DMS 273 (cell line): ENCODE measurements at regions not wholly inside any gene's neighbourhood (a gene's known extent, or its start where the extent isn't known, plus 50 kb on each side); places are given as distances from the start of the nearest gene placed in this dataset.
A peak's percentile ranks its signal among the peaks of the same experiment; 100 is the strongest.

Experiments used
- DNase-seq: peaks from one replicate; lab custom pipeline; 2025; ENCODE audit not compliant: unreplicated experiment; lab: John Stamatoyannopoulos, UW

DNA sequence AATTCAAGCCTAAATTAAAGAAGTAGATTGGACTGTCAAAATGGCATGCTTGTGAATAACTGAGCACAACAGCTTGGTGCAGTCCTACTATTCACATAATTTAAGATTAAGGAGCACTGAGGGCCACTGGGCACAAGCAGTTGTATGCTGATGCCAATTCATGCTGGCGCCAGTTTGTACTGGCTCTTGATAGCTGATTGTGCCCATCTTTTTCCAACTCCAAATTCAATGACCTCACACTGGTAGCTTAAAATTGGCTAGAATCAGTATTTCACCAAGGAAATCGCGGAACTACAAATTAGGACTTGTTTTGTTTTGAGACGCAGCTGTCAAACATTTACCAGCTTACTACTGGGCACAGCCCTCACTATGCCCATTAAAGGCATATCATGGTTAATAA is 969.2 kb downstream of the JRKL start:
- no peak for DNase-seq

GRCh38 chr11:97361812-97362378 is 972.1 kb downstream of the JRKL start:
- DNase-seq, result no peak

DNA sequence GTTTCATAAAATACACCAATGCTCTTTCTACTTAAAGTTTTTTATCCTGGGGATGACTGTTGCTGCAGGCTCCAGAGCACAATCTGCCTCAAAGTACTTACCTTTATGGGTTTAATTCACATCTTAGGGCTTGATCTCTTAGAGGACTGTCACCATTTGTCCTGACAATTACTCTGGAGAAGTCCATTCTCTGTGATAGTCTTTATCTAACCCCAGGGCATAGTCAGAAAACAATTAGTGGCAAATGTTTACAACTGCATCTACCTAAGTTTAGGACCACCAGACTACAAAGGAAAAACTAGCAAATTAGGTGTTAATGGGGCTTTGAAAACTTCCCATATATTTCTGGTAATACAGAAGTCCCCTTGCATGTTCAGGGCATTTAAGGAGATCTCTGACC is 973.5 kb downstream of the JRKL start:
- no peak for DNase-seq

GRCh38 chr11:97364047-97364446 is 974.2 kb downstream of the JRKL start:
- no peak for DNase-seq

DNA sequence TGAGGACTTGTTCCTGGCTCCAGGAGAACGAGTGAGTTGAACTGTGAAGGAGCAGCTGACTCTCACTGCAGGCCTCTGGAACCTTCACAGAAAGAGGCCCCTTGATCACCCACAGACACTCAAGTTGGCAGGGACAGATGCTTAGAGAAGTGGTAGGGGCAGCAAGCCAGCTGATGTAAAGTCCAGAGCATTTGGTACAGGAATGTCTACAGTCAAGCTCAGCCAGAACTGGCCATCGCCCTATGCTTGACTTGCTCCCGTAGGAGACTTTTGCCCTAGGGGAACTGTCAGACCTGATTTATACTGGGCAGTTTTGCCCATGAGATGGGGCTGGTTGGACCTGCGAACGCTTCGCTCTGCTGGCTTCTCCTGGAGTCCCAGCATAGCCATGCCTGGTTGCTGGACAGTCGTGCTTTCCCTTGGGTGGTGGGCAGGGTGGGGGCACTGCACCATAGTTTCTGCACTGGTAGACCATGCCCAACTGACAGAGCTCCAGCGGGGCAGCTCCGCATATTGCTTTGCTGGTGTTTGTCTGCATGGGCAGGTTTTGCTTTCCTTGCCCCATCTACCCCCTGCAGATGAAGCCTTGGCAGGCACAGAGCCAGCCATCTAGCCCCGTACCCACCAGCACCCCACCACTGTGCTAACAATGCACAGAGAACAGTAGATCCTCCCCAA is 977.7 kb downstream of the JRKL start:
- DNase-seq, result no peak

DNA sequence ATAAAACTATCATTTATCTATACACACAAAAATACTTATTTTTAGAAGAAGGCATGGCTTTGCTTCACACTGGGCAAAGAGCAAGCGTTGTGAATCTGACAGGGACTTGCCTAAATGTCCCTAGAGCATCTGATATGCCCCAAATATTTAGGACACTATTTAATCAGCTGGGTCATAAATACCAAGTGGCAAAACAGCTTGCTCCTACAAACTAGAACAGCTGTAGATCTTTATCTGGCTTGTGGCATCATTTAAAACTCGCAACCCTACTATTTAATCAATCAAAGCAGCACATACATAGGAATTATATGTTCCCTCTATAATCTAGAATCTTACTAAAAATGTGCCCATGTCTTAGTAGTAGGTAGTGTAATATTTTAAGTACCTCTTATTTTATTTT is 999.5 kb downstream of the JRKL start:
- no peak for DNase-seq

DNA sequence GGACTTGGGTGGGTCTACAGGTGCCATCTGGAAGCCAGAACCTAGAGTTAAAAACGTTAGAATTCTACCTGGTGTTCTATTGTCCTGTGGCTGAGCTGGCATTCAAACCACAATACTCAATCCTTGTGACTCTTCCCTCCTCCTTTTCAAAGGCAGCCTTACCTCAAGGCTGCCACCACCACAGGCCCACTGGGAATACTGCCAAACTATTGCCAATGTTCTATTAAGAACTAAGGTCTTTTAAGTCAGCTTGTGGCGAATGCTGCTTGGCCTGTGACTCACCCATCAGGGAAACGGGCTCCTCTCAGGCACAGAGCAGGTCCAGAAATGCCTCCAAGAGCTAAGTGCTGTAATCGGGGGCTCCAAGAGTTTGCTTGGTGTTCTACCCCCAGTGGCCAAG is 1008.4 kb downstream of the JRKL start:
- DNase-seq, result no peak

- no peak for DNase-seq
Observed at GRCh38 chr11:97409141-97409540, 1019.3 kb downstream of the JRKL start.

GRCh38 chr11:97414801-97415200 is 1025.0 kb downstream of the JRKL start:
- DNase-seq, result no peak

GRCh38 chr11:97419729-97420128 is 1029.9 kb downstream of the JRKL start:
- no peak for DNase-seq

GRCh38 chr11:97428247-97428790 is 1038.5 kb downstream of the JRKL start:
- DNase-seq, result no peak

- no peak for DNase-seq
Observed at GRCh38 chr11:97430877-97431276, 1041.1 kb downstream of the JRKL start.

GRCh38 chr11:97432926-97433325 is 1043.1 kb downstream of the JRKL start:
- DNase-seq, result no peak

- no peak for DNase-seq
Observed at GRCh38 chr11:97445561-97445960, 1055.7 kb downstream of the JRKL start.

DNA sequence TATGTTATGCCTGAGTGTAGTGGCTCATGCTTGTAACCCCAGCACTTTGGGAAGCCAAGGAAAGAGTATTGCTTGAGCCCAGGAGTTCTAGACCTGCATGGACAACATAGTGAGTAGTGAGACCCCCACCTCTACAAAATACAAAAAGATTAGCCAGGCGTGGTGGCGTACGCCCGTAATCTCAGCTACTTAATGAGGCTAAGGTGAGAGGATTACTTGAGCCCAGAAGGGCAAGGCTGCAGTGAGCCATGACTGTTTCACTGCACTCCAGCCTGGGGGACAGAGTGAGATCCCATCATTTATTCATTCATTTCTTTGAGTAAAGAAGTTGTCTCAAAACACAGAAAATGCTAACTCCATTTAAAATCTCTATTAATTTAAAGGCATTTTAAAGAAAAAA is 1061.6 kb downstream of the JRKL start:
- DNase-seq, result no peak

- peak; percentile 29 for DNase-seq
Observed at GRCh38 chr11:97454988-97455387, 1065.2 kb downstream of the JRKL start.

DNA sequence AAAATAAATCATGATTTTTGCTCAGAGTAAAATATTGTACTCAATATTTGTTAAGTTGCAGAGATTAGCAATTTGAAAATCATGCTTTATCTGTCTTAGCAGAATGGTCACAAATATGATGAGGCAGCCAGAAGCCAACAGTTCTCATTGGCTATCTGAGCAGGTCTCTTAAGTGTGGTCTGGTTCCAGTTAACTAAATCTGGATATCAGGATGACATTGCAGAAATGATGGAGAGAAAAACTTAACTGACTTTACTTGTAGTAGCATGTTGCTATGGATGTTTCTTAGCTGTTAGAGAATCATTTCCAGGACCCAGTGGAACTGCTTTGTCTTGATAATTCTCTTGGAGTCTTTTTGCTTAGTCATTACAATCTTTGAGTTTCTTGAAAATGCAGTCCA is 1070.3 kb downstream of the JRKL start:
- DNase-seq, result no peak

- no peak for DNase-seq
Observed at GRCh38 chr11:97461044-97461880, 1071.4 kb downstream of the JRKL start.

GRCh38 chr11:97461934-97462333 is 1072.1 kb downstream of the JRKL start:
- DNase-seq, result no peak

DNA sequence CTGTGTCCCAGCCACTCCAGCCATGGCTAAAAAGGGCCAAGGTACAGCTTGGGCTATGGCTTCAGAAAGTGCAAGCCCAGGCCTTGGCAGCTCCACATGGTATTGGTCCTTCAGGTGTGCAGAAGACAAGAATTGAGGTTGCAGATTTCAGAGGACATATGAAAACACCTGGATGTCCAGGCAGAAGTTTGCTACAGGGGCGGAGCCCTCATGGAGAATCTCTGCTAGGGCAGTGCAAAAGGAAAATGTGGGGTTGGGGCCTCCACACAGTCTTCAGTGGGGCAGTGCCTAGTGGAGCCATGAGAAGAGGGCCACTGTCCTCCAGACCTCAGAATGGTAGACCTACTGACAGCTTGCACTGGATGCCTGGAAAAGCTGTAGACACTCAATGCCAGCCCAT is 1074.1 kb downstream of the JRKL start:
- DNase-seq, result peak; percentile 1

DNA sequence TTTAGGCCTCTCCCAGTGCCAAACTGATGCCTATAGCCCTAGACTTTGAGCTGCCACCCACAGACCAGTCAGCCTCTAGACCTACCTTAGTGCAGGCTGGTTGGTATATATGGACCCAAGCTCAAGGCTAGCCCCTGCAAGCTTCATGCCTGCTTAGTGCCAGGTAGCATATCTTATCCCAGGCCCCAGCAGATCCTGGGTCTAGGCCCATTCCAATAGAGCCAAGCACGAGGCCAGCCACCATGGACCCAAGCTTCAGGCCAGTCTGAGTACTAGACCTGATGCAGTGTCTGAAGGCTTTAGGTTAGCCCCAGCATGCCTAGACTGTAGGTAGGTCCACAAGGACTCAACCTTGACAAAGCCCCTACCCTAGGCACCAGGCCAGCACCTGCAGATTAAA is 1081.7 kb downstream of the JRKL start:
- no peak for DNase-seq

DNA sequence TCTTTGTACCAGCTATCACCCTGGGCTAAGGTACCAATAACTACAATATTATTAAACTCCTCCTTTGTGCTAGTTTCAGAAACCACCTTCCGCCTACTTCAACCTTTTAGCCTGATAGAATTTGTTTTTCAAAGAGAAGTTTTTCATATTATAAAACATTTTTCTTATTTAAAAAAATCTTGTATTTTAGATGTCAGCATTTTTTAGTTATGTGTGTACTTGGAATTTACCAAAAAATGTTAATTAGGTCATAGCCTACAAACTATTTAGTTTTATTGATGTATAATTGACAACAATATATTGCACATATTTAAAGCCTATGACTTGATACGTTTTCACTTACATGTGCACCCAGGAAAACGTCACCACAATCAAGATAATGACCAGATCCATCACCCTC is 1097.6 kb downstream of the JRKL start:
- DNase-seq, result no peak
